Fibroblast of villous mesenchyme (primary cell): ENCODE measurements at regions not wholly inside any gene's neighbourhood (a gene's known extent, or its start where the extent isn't known, plus 50 kb on each side); places are given as distances from the start of the nearest gene placed in this dataset.

Experiments used
- DNase-seq: peaks from one replicate; pipeline ENCODE4 v3.0.0-alpha.2; 2010; ENCODE audit warnings: low read depth
- H3K4me3 ChIP-seq: 2 replicates; pipeline ENCODE4 v1.5.1; 2011; ENCODE audit warnings: low read depth, mild to moderate bottlenecking, low read length
- CTCF ChIP-seq: IDR thresholded peaks from 2 replicates; pipeline ENCODE4 v1.5.1; 2012; ENCODE audit warnings: low read depth, mild to moderate bottlenecking, low read length; ENCODE audit not compliant: insufficient read depth

DNA sequence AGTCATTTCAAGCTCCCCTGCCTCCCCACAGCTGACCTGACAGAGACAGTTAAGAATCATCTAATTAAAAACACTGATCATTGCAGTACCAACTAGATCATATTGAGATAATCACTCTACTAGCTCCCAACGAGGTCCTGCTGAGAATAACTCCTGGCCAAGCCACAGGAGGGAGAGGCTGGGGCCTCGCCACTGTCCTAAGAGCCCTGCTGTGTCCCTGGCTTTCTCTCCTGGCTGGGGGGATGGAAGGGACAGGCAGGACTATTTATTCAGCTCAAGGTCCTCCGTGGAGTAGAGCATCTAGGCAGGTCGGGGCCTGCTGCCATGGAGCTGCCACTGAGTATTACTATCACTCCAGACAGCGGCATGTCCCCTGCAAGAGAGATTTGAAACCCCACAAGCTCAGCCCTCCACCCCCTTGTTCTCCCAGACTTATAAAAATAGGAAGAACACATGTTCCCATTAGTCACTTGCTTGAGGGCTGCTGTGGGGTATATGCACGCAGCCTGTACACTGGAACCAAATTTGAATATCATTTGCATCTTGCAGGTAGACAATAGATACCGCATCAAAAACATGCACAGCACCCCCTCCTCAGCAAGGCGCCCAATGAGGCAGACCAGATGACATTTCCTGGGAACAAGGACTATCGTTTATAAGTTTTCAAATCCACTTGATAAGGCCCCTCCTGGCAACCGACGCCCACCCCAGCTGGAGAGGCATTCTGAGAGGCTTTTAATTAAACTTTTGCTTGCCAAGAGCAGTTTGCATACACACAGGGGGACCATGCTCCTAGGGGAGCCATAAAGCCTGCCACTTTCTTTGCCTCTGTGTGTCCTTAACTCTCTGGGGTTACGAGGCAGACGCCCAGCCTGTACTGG lies 385.2 kb upstream of the ZFHX3 start:
- no peak for TF ChIP-seq CTCF
- no peak for DNase-seq
- H3K4me3 ChIP-seq: no peak overlapping the region

DNA sequence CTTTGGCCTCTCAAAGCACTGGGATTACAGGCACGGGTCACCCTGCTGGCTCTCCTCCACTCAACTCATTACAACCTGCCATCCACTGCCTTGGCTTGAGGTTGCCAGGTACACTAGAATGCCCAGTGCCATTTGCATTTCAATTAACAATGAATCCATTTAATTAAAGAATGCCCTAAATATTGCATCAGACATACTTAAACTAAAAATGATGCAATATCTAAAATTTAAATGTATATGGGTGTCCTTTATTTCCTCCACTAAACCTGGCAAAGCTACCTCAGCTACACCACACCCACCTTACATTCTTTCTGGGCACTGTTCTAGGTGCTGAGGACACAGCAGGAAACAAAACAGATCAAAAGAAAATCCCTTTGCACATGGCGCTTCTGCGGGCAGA lies 382.2 kb upstream of the ZFHX3 start:
- no peak for DNase-seq
- TF ChIP-seq CTCF: no peak
- no peak overlapping the region for H3K4me3 ChIP-seq

DNA sequence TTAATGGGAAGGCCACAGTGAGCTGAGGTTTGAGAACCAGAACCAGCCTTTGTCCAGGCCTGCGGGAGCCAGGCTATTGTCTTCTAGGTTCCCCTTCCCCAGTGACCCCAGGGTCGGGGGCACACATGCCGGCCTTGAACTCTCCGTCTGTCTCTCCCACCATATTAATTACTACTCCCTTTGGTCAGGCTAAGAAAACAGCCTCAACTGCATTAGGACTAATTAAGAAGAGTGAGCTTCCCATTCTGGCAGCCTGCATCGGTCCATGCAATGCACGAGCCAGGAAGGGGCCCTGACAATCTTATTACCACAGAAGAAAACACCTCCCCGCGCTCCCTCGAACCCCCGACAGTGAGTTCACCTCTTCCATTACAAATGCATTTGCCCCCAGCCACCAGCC lies 380.2 kb upstream of the ZFHX3 start:
- no peak overlapping the region for H3K4me3 ChIP-seq
- TF ChIP-seq CTCF: no peak
- no peak for DNase-seq

DNA sequence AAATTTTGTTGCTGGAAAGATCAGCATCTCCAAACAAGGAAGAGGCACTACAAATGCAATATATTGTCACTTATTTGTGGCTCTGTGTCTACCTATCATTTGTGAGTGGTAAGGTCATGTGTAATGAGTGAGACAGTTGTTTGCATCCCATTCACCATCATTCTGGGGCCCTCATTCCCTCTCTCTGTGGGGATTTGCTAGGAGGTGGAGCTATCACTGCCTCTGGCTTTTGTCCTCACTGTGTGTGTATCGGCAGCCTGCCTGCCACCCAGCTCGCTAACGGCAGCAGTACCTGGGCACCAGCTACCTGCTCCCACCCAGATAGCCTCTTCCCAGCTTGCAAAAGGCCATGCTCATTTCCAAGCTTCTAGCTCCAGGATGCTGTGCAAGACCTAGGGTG lies 379.2 kb upstream of the ZFHX3 start:
- no peak overlapping the region for H3K4me3 ChIP-seq
- no peak for TF ChIP-seq CTCF
- DNase-seq: no peak

DNA sequence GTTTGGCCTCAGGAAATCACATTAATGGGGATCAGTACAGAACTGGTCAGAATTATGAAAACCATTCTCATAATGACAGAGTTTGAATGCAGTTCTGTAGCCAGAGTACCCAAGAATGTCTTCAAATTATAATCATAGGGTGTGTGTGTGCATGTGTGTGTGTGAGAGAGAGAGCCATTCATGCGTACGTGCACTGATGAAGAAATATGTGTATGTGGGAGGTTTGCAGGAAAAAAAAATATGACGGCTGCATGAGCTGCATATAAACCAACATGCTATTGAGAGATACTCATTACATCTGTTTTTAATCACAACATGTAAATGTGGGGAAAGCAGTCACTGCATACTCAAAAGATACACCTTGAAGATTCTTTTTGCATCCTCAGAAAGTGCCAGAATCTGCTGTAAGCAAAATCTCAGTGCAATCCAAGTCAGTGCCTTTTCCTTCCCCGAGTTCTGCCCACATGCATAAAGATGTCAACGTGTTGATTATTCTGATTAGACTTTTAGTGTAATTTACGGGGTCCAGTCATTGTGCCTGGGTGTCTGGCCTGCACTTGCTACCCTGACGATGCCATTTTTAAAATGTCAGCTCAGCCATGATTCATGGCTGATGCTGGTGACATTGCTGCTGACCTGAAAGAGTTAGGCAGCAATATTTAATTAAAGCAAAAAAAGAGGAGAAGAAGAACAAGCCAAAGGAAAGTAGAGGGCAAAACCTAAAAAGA lies 378.7 kb upstream of the ZFHX3 start:
- no peak overlapping the region for H3K4me3 ChIP-seq
- no peak for TF ChIP-seq CTCF
- no peak for DNase-seq

- no peak overlapping the region for H3K4me3 ChIP-seq
- no peak for DNase-seq
Measured at GRCh38 chr16:73420676-73421075, 372.7 kb upstream of the ZFHX3 start.

More at GRCh38 chr16:73420676-73421075, 372.7 kb upstream of the ZFHX3 start:
- TF ChIP-seq CTCF: no peak
